ENCODE measurements at regions not wholly inside any gene's neighbourhood (a gene's known extent, or its start where the extent isn't known, plus 50 kb on each side); places are given as distances from the start of the nearest gene placed in this dataset.

- TF ChIP-seq SIN3A (IDR thresholded peaks at IDR 0.05; ENCODE audit: borderline replicate concordance, insufficient read depth, low read length) (no peak), POLR2AphosphoS5 (IDR thresholded peaks at IDR 0.05; ENCODE audit: low read depth, low read length) (no peak), REST (IDR thresholded peaks at IDR 0.05; ENCODE audit: insufficient read depth in 1 of 2, low read depth in 2 of 2, low read length in 2 of 2) (no peak), TAF1 (IDR thresholded peaks at IDR 0.05; ENCODE audit: borderline replicate concordance, insufficient read depth, low read length) (no peak)
Measured at GRCh38 chr9:73595036-73595545, 443.4 kb downstream of the ANXA1 start.

Data from PFSK-1 (cell line).